AG09319 (cell line): ENCODE measurements at regions not wholly inside any gene's neighbourhood (a gene's known extent, or its start where the extent isn't known, plus 50 kb on each side); places are given as distances from the start of the nearest gene placed in this dataset.
"Not testable (repeated sequence)": the region's sequence is repeated elsewhere in the genome, so short reads cannot be mapped to it uniquely, and the experiment has no call there.

ENCODE experiments used
- DNase-seq: peaks from one replicate; pipeline ENCODE4 v3.0.0-alpha.2; 2010; ENCODE audit warnings: low read depth; ENCODE audit errors: extremely low read depth
- CTCF ChIP-seq: IDR thresholded peaks from 2 replicates; pipeline ENCODE4 v1.5.1; 2011; ENCODE audit warnings: low read depth, mild to moderate bottlenecking, inconsistent platforms, low read length, moderate library complexity

GRCh38 chr11:92168936-92169335, 55.7 kb upstream of the FAT3 start:
- DNase-seq, result no peak
- no peak for TF ChIP-seq CTCF

GRCh38 chr11:92167571-92167970, 57.0 kb upstream of the FAT3 start:
- DNase-seq, result no peak
- no peak for TF ChIP-seq CTCF

- no peak for TF ChIP-seq CTCF
Measured at GRCh38 chr11:92166335-92166734, 58.3 kb upstream of the FAT3 start.

GRCh38 chr11:92163879-92164278, 60.7 kb upstream of the FAT3 start:
- DNase-seq, result no peak
- no peak for TF ChIP-seq CTCF

More at GRCh38 chr11:92166335-92166734, 58.3 kb upstream of the FAT3 start:
- no peak for DNase-seq

- no peak for DNase-seq
- no peak for TF ChIP-seq CTCF
Measured at GRCh38 chr11:92162776-92163175, 61.8 kb upstream of the FAT3 start.

- DNase-seq, result no peak
Measured at GRCh38 chr11:92159931-92160330, 64.7 kb upstream of the FAT3 start.

GRCh38 chr11:92157390-92157789, 67.2 kb upstream of the FAT3 start:
- not testable (repeated sequence) for DNase-seq

More at GRCh38 chr11:92159931-92160330, 64.7 kb upstream of the FAT3 start:
- no peak for TF ChIP-seq CTCF

GRCh38 chr11:92154611-92155010, 70.0 kb upstream of the FAT3 start:
- TF ChIP-seq CTCF, result no peak
- DNase-seq, result no peak
